GM19463 (cell line): ENCODE measurements at regions not wholly inside any gene's neighbourhood (a gene's known extent, or its start where the extent isn't known, plus 50 kb on each side); places are given as distances from the start of the nearest gene placed in this dataset.
"Not testable (repeated sequence)": the region's sequence is repeated elsewhere in the genome, so short reads cannot be mapped to it uniquely, and the experiment has no call there.

Experiments
- ATAC-seq: cut with Tn5 transposase; IDR thresholded peaks from one replicate; pipeline ENCODE4 v1.9.1; 2021; ENCODE audit warnings: mild to moderate bottlenecking, moderate library complexity; ENCODE audit not compliant: unreplicated experiment

GRCh38 chr18:11388755-11389680 lies 220.4 kb upstream of the SLC35G4 start:
- ATAC-seq = no peak

- ATAC-seq = no peak
Measured at GRCh38 chr18:11387880-11388279, 221.5 kb upstream of the SLC35G4 start.

- no peak for ATAC-seq
Measured at GRCh38 chr18:11383381-11383780, 226.0 kb upstream of the SLC35G4 start.

GRCh38 chr18:11380968-11381367 lies 228.4 kb upstream of the SLC35G4 start:
- ATAC-seq = no peak

- no peak for ATAC-seq
Measured at GRCh38 chr18:11379660-11380059, 229.7 kb upstream of the SLC35G4 start.

- ATAC-seq = no peak
Measured at GRCh38 chr18:11377766-11378540, 228.6 kb upstream of the PIEZO2 start.

- no peak for ATAC-seq
Measured at GRCh38 chr18:11372163-11372562, 222.8 kb upstream of the PIEZO2 start.

- ATAC-seq = no peak
Measured at GRCh38 chr18:11369556-11369955, 220.2 kb upstream of the PIEZO2 start.

GRCh38 chr18:11368020-11368419 lies 218.7 kb upstream of the PIEZO2 start:
- ATAC-seq = peak; percentile 55

GRCh38 chr18:11367351-11367750 lies 218.0 kb upstream of the PIEZO2 start:
- no peak for ATAC-seq

GRCh38 chr18:11366410-11366809 lies 217.0 kb upstream of the PIEZO2 start:
- ATAC-seq = no peak

GRCh38 chr18:11362856-11363255 lies 213.5 kb upstream of the PIEZO2 start:
- no peak for ATAC-seq

- not testable (repeated sequence) for ATAC-seq
Measured at GRCh38 chr18:11361862-11362261, 212.5 kb upstream of the PIEZO2 start.

- ATAC-seq = no peak
Measured at GRCh38 chr18:11357678-11358077, 208.3 kb upstream of the PIEZO2 start.

- ATAC-seq = not testable (repeated sequence)
Measured at GRCh38 chr18:11344576-11344975, 195.2 kb upstream of the PIEZO2 start.

- no peak for ATAC-seq
Measured at GRCh38 chr18:11343096-11343495, 193.7 kb upstream of the PIEZO2 start.

GRCh38 chr18:11342115-11342514 lies 192.7 kb upstream of the PIEZO2 start:
- not testable (repeated sequence) for ATAC-seq

GRCh38 chr18:11339188-11339775 lies 189.9 kb upstream of the PIEZO2 start:
- no peak for ATAC-seq

GRCh38 chr18:11336241-11336640 lies 186.9 kb upstream of the PIEZO2 start:
- ATAC-seq = no peak

- no peak for ATAC-seq
Measured at GRCh38 chr18:11327391-11328009, 178.1 kb upstream of the PIEZO2 start.
